ENCODE measurements at regions not wholly inside any gene's neighbourhood (a gene's known extent, or its start where the extent isn't known, plus 50 kb on each side); places are given as distances from the start of the nearest gene placed in this dataset.

DNA sequence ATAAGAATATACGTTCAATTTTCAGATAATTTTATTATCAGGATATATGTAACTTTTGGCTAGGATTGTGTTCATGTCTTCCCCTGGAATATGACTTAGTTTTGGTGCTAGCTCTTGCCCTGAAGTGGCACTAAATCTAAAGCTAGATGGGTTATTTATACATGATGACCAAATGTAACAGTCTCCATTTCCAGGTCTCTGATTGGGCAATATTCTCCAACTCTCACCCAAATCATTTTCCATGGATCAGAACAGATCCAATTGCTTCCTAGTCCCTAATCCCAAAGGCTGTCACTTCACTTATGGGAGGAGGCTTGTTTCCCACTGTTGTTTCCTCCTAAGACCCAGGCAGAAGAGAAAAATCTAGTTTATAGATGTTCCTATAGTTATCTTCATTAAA lies 274.6 kb upstream of the SLC16A7 start:
- no peaks in the 10 kb centered on the region for H3K27me3 ChIP-seq (ENCODE audit: insufficient read depth, low read length, poor library complexity, severe bottlenecking)

DNA sequence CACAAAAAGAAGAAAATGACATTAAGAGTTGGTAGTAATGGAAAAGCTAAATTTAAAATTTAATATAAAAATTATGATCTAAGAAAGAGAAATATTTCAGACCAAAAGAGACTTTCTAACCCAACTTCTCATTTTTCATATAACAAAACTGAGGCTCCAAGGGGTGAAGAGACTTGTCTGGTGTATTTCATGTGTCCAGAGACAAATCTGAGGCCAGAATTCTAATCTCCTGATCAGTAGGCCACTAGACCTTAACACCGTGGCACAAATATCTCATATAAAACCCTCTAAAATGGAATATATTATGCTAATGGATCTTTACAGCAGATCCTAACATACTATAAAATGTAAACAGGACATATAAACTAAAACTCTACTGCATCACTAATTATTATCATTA lies 275.7 kb upstream of the SLC16A7 start:
- Histone ChIP-seq H3K4me2 (ENCODE audit: low read depth, low read length, poor library complexity, severe bottlenecking) (no peak overlapping the region), H3K9ac (ENCODE audit: low read depth, low read length, poor library complexity, severe bottlenecking) (no peak overlapping the region), H3K4me1 (ENCODE audit: insufficient read depth, low read length, poor library complexity, severe bottlenecking) (no peaks in the 10 kb centered on the region), H3K9me2 (replicated peaks; ENCODE audit: low read depth, low read length) (no peaks in the 10 kb centered on the region), H3K9me3 (ENCODE audit: insufficient read depth, low read depth, low read length) (no peaks in the 10 kb centered on the region), H3K79me2 (ENCODE audit: insufficient read depth, low read length) (no peaks in the 10 kb centered on the region), H3F3A (ENCODE audit: low read depth) (no peaks in the 10 kb centered on the region), H2AFZ (ENCODE audit: low read length) (no peak overlapping the region), H4K20me1 (ENCODE audit: insufficient read depth, low read length, poor library complexity, severe bottlenecking) (no peaks in the 10 kb centered on the region), H3K4me3 (ENCODE audit: low read length, poor library complexity, severe bottlenecking) (no peak overlapping the region), H3K36me3 (ENCODE audit: insufficient read depth, low read length) (no peaks in the 10 kb centered on the region), H3K27me3 (ENCODE audit: insufficient read depth, low read length, poor library complexity, severe bottlenecking) (no peaks in the 10 kb centered on the region)
- no peak for TF ChIP-seq EZH2phosphoT487 (IDR thresholded peaks at IDR 0.05; ENCODE audit: borderline replicate concordance)
- TF ChIP-seq, protein P1, sequence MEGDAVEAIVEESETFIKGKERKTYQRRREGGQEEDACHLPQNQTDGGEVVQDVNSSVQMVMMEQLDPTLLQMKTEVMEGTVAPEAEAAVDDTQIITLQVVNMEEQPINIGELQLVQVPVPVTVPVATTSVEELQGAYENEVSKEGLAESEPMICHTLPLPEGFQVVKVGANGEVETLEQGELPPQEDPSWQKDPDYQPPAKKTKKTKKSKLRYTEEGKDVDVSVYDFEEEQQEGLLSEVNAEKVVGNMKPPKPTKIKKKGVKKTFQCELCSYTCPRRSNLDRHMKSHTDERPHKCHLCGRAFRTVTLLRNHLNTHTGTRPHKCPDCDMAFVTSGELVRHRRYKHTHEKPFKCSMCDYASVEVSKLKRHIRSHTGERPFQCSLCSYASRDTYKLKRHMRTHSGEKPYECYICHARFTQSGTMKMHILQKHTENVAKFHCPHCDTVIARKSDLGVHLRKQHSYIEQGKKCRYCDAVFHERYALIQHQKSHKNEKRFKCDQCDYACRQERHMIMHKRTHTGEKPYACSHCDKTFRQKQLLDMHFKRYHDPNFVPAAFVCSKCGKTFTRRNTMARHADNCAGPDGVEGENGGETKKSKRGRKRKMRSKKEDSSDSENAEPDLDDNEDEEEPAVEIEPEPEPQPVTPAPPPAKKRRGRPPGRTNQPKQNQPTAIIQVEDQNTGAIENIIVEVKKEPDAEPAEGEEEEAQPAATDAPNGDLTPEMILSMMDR (conservative IDR thresholded peaks at IDR 0.05; ENCODE audit: low read length) = no peak

More for the DNA sequence above, 274.6 kb upstream of the SLC16A7 start:
- H3K9ac ChIP-seq (ENCODE audit: low read depth, low read length, poor library complexity, severe bottlenecking) = no peak overlapping the region
- TF ChIP-seq, protein P1 (conservative IDR thresholded peaks at IDR 0.05; ENCODE audit: low read length) = no peak
- TF ChIP-seq EZH2phosphoT487 (IDR thresholded peaks at IDR 0.05; ENCODE audit: borderline replicate concordance) = no peak
- no peaks in the 10 kb centered on the region for H3K79me2 ChIP-seq (ENCODE audit: insufficient read depth, low read length)
- H3K4me3 ChIP-seq (ENCODE audit: low read length, poor library complexity, severe bottlenecking) = no peak overlapping the region
- H3F3A ChIP-seq (ENCODE audit: low read depth) = no peaks in the 10 kb centered on the region
- no peaks in the 10 kb centered on the region for H4K20me1 ChIP-seq (ENCODE audit: insufficient read depth, low read length, poor library complexity, severe bottlenecking)
- no peak overlapping the region for H2AFZ ChIP-seq (ENCODE audit: low read length)
- no peaks in the 10 kb centered on the region for H3K9me2 ChIP-seq (replicated peaks; ENCODE audit: low read depth, low read length)
- no peaks in the 10 kb centered on the region for H3K9me3 ChIP-seq (ENCODE audit: insufficient read depth, low read depth, low read length)
- no peaks in the 10 kb centered on the region for H3K36me3 ChIP-seq (ENCODE audit: insufficient read depth, low read length)
- no peaks in the 10 kb centered on the region for H3K4me1 ChIP-seq (ENCODE audit: insufficient read depth, low read length, poor library complexity, severe bottlenecking)
- no peak overlapping the region for H3K4me2 ChIP-seq (ENCODE audit: low read depth, low read length, poor library complexity, severe bottlenecking)

DNA sequence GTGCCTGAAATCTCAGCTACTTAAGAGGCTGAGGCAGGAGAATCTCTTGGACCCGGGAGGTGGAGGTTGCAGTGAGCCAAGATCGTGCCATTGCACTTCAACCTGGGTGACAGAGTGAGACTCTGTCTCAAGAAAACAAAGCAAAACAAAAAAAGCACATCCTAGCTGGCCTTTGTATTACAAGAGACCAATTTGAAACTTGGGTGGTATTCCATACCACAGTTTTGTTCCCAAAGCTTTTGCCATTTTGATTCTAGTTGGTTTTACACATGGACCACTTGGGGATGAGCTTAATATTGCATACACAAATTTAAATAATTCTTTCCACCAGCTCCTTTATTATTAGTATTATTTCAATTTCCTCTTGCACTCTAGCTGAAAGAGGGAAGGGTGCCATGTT lies 276.9 kb upstream of the SLC16A7 start:
- H3K9me3 ChIP-seq (ENCODE audit: insufficient read depth, low read depth, low read length) = no peaks in the 10 kb centered on the region
- H3K4me1 ChIP-seq (ENCODE audit: insufficient read depth, low read length, poor library complexity, severe bottlenecking) = no peaks in the 10 kb centered on the region
- no peak overlapping the region for H3K9ac ChIP-seq (ENCODE audit: low read depth, low read length, poor library complexity, severe bottlenecking)
- TF ChIP-seq, protein P1 (conservative IDR thresholded peaks at IDR 0.05; ENCODE audit: low read length) = no peak
- TF ChIP-seq EZH2phosphoT487 (IDR thresholded peaks at IDR 0.05; ENCODE audit: borderline replicate concordance) = no peak
- H3K27me3 ChIP-seq (ENCODE audit: insufficient read depth, low read length, poor library complexity, severe bottlenecking) = no peaks in the 10 kb centered on the region
- no peaks in the 10 kb centered on the region for H3K36me3 ChIP-seq (ENCODE audit: insufficient read depth, low read length)
- no peak overlapping the region for H3K4me3 ChIP-seq (ENCODE audit: low read length, poor library complexity, severe bottlenecking)
- no peak overlapping the region for H3K4me2 ChIP-seq (ENCODE audit: low read depth, low read length, poor library complexity, severe bottlenecking)
- no peaks in the 10 kb centered on the region for H3F3A ChIP-seq (ENCODE audit: low read depth)
- H3K9me2 ChIP-seq (replicated peaks; ENCODE audit: low read depth, low read length) = no peaks in the 10 kb centered on the region
- no peaks in the 10 kb centered on the region for H3K79me2 ChIP-seq (ENCODE audit: insufficient read depth, low read length)
- no peaks in the 10 kb centered on the region for H4K20me1 ChIP-seq (ENCODE audit: insufficient read depth, low read length, poor library complexity, severe bottlenecking)
- no peak overlapping the region for H2AFZ ChIP-seq (ENCODE audit: low read length)
